ENCODE measurements at regions not wholly inside any gene's neighbourhood (a gene's known extent, or its start where the extent isn't known, plus 50 kb on each side); places are given as distances from the start of the nearest gene placed in this dataset.
A peak's percentile ranks its signal among the peaks of the same experiment; 100 is the strongest.

DNA sequence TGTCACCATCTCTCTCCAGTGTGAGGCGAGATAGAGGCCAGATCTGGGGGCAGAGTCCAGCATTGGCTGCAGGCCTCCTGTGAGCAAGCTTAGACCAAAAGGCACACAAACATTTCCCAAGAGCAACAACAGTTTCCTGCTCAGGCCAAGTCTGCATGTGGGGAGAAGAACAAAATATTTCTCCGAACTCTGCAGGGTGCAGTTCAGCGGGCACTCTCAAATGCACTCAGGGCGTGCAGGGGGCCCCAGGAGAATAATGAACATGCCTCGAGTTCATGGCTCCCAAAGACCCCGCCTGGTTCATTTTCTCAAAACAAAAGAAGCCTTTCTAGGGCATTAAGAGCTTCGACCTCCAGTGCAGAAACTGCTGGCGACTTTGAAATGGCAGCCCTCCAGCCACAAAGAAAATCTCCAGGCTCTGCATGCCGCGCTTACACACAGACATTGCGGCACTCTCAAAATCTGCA, 57.8 kb upstream of the HELT start (continued):
- TF ChIP-seq ZFP90 (CRISPR knock-in tag; IDR thresholded peaks at IDR 0.05; ENCODE audit: borderline replicate concordance) (peak; percentile 32; the same call in 1 of the 2 replicates), ZNF296 (CRISPR knock-in tag; conservative IDR thresholded peaks at IDR 0.05) (no peak), ELF3 (CRISPR knock-in tag; IDR thresholded peaks at IDR 0.05) (peak; percentile 62), ZNF136 (CRISPR knock-in tag; IDR thresholded peaks at IDR 0.05; ENCODE audit: low read depth) (no peak), GABPB1 (CRISPR knock-in tag; IDR thresholded peaks at IDR 0.05) (no peak), KLF9 (CRISPR knock-in tag; IDR thresholded peaks at IDR 0.05; ENCODE audit: low read depth) (no peak), SOX13 (IDR thresholded peaks at IDR 0.05) (no peak), SOX13 (CRISPR knock-in tag; conservative IDR thresholded peaks at IDR 0.05 in 1 of 2, IDR thresholded peaks at IDR 0.05 in 1 of 2) (peak in 1 of 2 experiments; percentile 51; a peak in 2 of 4 replicates), KDM5B (CRISPR knock-in tag; IDR thresholded peaks at IDR 0.05; ENCODE audit: borderline replicate concordance) (peak; percentile 18; the same call in 1 of the 2 replicates), HNRNPUL1 (IDR thresholded peaks at IDR 0.05; ENCODE audit: low read depth, low read length) (no peak), FOXA3 (CRISPR knock-in tag; IDR thresholded peaks at IDR 0.05) (0 out of 2 replicates have a peak, but pooled peaks have one; percentile 25), PAWR (CRISPR knock-in tag; IDR thresholded peaks at IDR 0.05; ENCODE audit: borderline replicate concordance) (no peak), SOX6 (IDR thresholded peaks at IDR 0.05) (no peak), SOX6 (CRISPR knock-in tag; IDR thresholded peaks at IDR 0.05) (peak; percentile 62)
- TF ChIP-seq, protein P1, sequence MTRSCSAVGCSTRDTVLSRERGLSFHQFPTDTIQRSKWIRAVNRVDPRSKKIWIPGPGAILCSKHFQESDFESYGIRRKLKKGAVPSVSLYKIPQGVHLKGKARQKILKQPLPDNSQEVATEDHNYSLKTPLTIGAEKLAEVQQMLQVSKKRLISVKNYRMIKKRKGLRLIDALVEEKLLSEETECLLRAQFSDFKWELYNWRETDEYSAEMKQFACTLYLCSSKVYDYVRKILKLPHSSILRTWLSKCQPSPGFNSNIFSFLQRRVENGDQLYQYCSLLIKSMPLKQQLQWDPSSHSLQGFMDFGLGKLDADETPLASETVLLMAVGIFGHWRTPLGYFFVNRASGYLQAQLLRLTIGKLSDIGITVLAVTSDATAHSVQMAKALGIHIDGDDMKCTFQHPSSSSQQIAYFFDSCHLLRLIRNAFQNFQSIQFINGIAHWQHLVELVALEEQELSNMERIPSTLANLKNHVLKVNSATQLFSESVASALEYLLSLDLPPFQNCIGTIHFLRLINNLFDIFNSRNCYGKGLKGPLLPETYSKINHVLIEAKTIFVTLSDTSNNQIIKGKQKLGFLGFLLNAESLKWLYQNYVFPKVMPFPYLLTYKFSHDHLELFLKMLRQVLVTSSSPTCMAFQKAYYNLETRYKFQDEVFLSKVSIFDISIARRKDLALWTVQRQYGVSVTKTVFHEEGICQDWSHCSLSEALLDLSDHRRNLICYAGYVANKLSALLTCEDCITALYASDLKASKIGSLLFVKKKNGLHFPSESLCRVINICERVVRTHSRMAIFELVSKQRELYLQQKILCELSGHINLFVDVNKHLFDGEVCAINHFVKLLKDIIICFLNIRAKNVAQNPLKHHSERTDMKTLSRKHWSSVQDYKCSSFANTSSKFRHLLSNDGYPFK (CRISPR knock-in tag; IDR thresholded peaks at IDR 0.05; ENCODE audit: borderline replicate concordance), result no peak
- TF ChIP-seq, protein P2, sequence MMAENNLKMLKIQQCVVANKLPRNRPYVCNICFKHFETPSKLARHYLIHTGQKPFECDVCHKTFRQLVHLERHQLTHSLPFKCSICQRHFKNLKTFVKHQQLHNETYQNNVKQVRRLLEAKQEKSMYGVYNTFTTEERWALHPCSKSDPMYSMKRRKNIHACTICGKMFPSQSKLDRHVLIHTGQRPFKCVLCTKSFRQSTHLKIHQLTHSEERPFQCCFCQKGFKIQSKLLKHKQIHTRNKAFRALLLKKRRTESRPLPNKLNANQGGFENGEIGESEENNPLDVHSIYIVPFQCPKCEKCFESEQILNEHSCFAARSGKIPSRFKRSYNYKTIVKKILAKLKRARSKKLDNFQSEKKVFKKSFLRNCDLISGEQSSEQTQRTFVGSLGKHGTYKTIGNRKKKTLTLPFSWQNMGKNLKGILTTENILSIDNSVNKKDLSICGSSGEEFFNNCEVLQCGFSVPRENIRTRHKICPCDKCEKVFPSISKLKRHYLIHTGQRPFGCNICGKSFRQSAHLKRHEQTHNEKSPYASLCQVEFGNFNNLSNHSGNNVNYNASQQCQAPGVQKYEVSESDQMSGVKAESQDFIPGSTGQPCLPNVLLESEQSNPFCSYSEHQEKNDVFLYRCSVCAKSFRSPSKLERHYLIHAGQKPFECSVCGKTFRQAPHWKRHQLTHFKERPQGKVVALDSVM (CRISPR knock-in tag; IDR thresholded peaks at IDR 0.05), result 0 out of 2 replicates have a peak, but pooled peaks have one; percentile 28
- TF ChIP-seq, protein P3, sequence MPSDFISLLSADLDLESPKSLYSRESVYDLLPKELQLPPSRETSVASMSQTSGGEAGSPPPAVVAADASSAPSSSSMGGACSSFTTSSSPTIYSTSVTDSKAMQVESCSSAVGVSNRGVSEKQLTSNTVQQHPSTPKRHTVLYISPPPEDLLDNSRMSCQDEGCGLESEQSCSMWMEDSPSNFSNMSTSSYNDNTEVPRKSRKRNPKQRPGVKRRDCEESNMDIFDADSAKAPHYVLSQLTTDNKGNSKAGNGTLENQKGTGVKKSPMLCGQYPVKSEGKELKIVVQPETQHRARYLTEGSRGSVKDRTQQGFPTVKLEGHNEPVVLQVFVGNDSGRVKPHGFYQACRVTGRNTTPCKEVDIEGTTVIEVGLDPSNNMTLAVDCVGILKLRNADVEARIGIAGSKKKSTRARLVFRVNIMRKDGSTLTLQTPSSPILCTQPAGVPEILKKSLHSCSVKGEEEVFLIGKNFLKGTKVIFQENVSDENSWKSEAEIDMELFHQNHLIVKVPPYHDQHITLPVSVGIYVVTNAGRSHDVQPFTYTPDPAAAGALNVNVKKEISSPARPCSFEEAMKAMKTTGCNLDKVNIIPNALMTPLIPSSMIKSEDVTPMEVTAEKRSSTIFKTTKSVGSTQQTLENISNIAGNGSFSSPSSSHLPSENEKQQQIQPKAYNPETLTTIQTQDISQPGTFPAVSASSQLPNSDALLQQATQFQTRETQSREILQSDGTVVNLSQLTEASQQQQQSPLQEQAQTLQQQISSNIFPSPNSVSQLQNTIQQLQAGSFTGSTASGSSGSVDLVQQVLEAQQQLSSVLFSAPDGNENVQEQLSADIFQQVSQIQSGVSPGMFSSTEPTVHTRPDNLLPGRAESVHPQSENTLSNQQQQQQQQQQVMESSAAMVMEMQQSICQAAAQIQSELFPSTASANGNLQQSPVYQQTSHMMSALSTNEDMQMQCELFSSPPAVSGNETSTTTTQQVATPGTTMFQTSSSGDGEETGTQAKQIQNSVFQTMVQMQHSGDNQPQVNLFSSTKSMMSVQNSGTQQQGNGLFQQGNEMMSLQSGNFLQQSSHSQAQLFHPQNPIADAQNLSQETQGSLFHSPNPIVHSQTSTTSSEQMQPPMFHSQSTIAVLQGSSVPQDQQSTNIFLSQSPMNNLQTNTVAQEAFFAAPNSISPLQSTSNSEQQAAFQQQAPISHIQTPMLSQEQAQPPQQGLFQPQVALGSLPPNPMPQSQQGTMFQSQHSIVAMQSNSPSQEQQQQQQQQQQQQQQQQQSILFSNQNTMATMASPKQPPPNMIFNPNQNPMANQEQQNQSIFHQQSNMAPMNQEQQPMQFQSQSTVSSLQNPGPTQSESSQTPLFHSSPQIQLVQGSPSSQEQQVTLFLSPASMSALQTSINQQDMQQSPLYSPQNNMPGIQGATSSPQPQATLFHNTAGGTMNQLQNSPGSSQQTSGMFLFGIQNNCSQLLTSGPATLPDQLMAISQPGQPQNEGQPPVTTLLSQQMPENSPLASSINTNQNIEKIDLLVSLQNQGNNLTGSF (CRISPR knock-in tag; IDR thresholded peaks at IDR 0.05), result no peak
- TF ChIP-seq, protein P4, sequence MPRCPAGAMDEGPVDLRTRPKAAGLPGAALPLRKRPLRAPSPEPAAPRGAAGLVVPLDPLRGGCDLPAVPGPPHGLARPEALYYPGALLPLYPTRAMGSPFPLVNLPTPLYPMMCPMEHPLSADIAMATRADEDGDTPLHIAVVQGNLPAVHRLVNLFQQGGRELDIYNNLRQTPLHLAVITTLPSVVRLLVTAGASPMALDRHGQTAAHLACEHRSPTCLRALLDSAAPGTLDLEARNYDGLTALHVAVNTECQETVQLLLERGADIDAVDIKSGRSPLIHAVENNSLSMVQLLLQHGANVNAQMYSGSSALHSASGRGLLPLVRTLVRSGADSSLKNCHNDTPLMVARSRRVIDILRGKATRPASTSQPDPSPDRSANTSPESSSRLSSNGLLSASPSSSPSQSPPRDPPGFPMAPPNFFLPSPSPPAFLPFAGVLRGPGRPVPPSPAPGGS (CRISPR knock-in tag; IDR thresholded peaks at IDR 0.05), result no peak
- TF ChIP-seq, protein P5, sequence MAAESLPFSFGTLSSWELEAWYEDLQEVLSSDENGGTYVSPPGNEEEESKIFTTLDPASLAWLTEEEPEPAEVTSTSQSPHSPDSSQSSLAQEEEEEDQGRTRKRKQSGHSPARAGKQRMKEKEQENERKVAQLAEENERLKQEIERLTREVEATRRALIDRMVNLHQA (CRISPR knock-in tag; IDR thresholded peaks at IDR 0.05), result no peak

Measured in HepG2 (cell line).